ENCODE measurements at regions not wholly inside any gene's neighbourhood (a gene's known extent, or its start where the extent isn't known, plus 50 kb on each side); places are given as distances from the start of the nearest gene placed in this dataset.
A peak's percentile ranks its signal among the peaks of the same experiment; 100 is the strongest.

DNA sequence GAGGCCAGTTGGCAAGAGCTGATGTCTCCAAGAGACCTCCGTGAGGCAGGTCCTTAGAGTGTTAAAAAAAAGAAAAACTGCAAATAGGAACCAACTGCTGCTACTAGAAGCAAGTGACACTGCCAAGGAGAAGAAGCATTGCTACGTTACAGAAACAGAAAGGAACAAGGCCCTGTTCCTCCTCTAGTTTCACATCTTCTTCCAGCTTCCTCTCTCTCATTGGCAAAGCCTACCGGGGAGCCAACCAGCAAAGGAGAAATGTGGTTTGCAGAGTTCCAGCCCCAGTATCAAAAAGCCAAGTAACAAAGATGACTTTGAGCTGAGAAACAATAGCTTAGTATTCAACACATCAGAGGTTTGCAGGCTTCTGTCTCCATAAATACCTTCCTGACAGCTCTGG, 145.9 kb downstream of the PRELID2 start:
- H3K4me3 ChIP-seq (ENCODE audit: low read depth, low read length): no peak overlapping the region
- in situ Hi-C loops (cut with HindIII; ENCODE audit: low sequenced_read_pairs): no loop called here
- DNase-seq (ENCODE audit: low read depth, low spot score): no peak
- TF ChIP-seq, protein P1, sequence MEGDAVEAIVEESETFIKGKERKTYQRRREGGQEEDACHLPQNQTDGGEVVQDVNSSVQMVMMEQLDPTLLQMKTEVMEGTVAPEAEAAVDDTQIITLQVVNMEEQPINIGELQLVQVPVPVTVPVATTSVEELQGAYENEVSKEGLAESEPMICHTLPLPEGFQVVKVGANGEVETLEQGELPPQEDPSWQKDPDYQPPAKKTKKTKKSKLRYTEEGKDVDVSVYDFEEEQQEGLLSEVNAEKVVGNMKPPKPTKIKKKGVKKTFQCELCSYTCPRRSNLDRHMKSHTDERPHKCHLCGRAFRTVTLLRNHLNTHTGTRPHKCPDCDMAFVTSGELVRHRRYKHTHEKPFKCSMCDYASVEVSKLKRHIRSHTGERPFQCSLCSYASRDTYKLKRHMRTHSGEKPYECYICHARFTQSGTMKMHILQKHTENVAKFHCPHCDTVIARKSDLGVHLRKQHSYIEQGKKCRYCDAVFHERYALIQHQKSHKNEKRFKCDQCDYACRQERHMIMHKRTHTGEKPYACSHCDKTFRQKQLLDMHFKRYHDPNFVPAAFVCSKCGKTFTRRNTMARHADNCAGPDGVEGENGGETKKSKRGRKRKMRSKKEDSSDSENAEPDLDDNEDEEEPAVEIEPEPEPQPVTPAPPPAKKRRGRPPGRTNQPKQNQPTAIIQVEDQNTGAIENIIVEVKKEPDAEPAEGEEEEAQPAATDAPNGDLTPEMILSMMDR (IDR thresholded peaks at IDR 0.05; ENCODE audit: low read depth, low read length): no peak

DNA sequence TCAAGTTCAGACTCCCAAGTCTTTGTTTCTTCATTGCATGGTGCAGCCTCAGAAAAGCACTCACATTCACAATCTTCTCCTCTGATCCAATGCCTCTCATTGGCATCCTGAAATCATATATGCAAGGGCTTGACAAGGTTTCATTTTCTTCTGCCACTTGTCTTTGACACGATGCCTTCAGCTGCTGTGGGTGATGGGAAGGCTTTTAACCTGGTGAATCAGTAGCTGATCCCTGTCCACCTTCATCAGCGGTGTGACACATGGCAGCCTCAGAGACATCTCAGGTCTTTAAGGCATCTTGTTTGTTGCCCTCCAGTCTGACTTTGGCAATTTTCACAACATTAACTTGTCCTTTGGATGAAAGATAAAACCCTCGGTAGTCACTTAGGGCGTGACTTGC, 147.2 kb downstream of the PRELID2 start:
- in situ Hi-C loops (cut with HindIII; ENCODE audit: low sequenced_read_pairs): no loop called here
- no peak for DNase-seq (ENCODE audit: low read depth, low spot score)
- TF ChIP-seq, protein P1 (IDR thresholded peaks at IDR 0.05; ENCODE audit: low read depth, low read length): no peak
- no peak overlapping the region for H3K4me3 ChIP-seq (ENCODE audit: low read depth, low read length)

DNA sequence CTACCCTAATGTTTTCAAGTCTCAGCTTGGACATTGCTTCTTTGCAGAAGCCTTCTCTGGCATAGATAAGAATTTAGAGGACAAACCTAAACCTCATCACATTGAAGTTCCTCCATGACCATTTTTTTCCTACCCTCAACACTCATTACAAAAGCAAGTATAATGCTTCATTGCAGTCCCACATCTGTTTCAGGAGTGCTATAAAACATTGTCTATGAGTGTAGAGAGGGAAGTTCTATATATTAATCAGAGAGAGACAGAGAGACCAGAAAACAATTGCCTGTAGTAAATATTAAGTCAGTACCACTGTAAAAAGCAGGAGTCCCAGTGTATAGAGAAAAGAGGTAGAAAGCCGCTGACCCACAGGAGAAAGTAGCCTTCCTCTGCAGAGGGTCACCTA, 149.7 kb downstream of the PRELID2 start:
- TF ChIP-seq, protein P1 (IDR thresholded peaks at IDR 0.05; ENCODE audit: low read depth, low read length): no peak
- in situ Hi-C loops (cut with HindIII; ENCODE audit: low sequenced_read_pairs): no loop called here
- no peak overlapping the region for H3K4me3 ChIP-seq (ENCODE audit: low read depth, low read length)
- DNase-seq (ENCODE audit: low read depth, low spot score): no peak

DNA sequence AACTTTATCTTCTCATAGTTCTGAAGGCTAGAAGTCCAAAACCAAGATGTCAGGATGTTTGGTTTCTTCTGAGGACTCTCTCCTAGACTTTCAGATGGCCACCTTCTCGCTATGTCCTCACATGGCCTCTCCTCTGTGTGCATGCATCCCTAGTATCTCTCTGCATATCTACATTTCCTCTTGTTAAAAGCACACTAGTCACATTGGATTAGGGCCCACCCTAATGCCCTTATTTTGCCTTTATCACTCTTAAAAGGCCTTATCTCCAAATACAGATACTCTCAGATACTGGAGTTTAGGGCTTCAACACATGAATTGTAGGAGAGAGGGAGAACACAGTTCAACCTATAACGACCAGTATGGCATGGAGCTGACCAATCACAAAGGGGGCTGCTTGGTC, 151.7 kb downstream of the PRELID2 start:
- DNase-seq (ENCODE audit: low read depth, low spot score): no peak
- TF ChIP-seq, protein P1 (IDR thresholded peaks at IDR 0.05; ENCODE audit: low read depth, low read length): no peak
- no peak overlapping the region for H3K4me3 ChIP-seq (ENCODE audit: low read depth, low read length)
- in situ Hi-C loops (cut with HindIII; ENCODE audit: low sequenced_read_pairs): no loop called here

DNA sequence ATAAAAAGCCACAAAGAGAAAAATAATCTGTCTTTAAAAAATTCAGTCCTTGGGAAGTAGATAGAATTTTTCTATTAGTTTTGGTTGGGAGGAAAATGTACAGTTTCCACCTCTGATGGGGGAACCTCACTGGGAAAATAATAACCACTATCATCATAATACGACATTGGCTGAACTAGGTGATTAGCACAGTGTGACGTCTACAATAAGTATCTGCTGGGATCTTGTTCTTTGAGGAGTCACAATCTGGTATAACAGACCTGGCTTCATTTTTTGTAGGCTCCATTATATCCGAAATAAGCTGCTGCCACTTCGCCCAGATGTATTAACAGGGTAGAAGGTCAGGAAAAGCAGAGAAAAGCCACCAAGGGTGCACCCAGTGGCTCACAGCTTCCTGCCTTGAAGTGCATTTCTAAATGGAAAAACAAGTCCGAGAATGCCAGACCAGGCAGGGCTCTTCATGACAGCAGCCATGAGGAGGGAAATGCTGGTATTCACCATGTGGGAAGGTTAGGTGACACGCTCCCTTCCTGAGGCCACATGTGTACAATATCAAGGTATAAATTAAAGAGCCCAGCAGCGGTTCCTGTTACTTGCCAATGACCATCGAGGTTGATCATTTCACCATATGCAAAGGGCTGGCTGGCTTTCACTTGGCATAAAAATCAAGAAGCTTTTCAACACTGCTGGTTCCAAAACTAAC, 152.8 kb downstream of the PRELID2 start:
- in situ Hi-C loops (cut with HindIII; ENCODE audit: low sequenced_read_pairs): no loop called here
- H3K4me3 ChIP-seq (ENCODE audit: low read depth, low read length): no peak overlapping the region
- DNase-seq (ENCODE audit: low read depth, low spot score): no peak

DNA sequence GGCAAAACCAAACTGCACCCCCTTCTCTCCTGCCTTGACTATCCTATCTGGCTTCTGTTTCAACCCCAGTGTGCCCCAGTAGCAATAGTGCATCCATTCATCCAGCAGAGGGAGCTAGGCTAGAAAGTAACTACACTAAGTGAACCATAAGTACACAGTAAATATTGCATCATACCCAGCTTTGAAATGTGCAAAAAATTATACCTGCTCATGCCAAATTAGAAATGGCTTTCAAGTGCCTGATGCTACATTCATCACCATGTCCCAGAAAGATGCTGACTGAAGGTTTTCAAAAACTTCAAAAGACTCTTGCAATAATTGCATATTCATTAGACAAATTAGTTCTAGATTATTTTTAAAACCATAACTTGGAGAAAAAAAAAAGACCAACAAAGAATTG, 153.5 kb downstream of the PRELID2 start:
- TF ChIP-seq, protein P1 (IDR thresholded peaks at IDR 0.05; ENCODE audit: low read depth, low read length): peak; percentile 87
- H3K4me3 ChIP-seq (ENCODE audit: low read depth, low read length): no peak overlapping the region
- peak; percentile 72 for DNase-seq (ENCODE audit: low read depth, low spot score)
- in situ Hi-C loops (cut with HindIII; ENCODE audit: low sequenced_read_pairs): no loop called here

More for the DNA sequence above, 152.8 kb downstream of the PRELID2 start:
- TF ChIP-seq, protein P1 (IDR thresholded peaks at IDR 0.05; ENCODE audit: low read depth, low read length): no peak
